ENCODE measurements at regions not wholly inside any gene's neighbourhood (a gene's known extent, or its start where the extent isn't known, plus 50 kb on each side); places are given as distances from the start of the nearest gene placed in this dataset.

GRCh38 chr12:39062266-39062996 is 157.0 kb upstream of the CPNE8 start:
- TF ChIP-seq, protein P1, sequence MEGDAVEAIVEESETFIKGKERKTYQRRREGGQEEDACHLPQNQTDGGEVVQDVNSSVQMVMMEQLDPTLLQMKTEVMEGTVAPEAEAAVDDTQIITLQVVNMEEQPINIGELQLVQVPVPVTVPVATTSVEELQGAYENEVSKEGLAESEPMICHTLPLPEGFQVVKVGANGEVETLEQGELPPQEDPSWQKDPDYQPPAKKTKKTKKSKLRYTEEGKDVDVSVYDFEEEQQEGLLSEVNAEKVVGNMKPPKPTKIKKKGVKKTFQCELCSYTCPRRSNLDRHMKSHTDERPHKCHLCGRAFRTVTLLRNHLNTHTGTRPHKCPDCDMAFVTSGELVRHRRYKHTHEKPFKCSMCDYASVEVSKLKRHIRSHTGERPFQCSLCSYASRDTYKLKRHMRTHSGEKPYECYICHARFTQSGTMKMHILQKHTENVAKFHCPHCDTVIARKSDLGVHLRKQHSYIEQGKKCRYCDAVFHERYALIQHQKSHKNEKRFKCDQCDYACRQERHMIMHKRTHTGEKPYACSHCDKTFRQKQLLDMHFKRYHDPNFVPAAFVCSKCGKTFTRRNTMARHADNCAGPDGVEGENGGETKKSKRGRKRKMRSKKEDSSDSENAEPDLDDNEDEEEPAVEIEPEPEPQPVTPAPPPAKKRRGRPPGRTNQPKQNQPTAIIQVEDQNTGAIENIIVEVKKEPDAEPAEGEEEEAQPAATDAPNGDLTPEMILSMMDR (IDR thresholded peaks at IDR 0.05 in 2 of 3, conservative IDR thresholded peaks at IDR 0.05 in 1 of 3; ENCODE audit: borderline replicate concordance in 1 of 3, insufficient read depth in 1 of 3, low read depth in 2 of 3, low read length in 2 of 3), result no peak
- TF ChIP-seq ZNF274 (IDR thresholded peaks at IDR 0.05; ENCODE audit: low read depth, low read length) (no peak), EGR1 (IDR thresholded peaks at IDR 0.05; ENCODE audit: low read depth) (no peak), YY1 (IDR thresholded peaks at IDR 0.05; ENCODE audit: extremely low read depth, insufficient replicate concordance, low read depth, low read length) (no peak), MAX (IDR thresholded peaks at IDR 0.05) (no peak), RAD21 (IDR thresholded peaks at IDR 0.05; ENCODE audit: low read depth) (no peak), EZH2 (IDR thresholded peaks at IDR 0.05) (no peak), SP1 (IDR thresholded peaks at IDR 0.05; ENCODE audit: low read depth) (no peak), POLR2A (IDR thresholded peaks at IDR 0.05; ENCODE audit: borderline replicate concordance, extremely low read depth, insufficient read depth, insufficient read length) (no peak), SRF (IDR thresholded peaks at IDR 0.05; ENCODE audit: low read depth) (no peak)
- TF ChIP-seq, protein P2, sequence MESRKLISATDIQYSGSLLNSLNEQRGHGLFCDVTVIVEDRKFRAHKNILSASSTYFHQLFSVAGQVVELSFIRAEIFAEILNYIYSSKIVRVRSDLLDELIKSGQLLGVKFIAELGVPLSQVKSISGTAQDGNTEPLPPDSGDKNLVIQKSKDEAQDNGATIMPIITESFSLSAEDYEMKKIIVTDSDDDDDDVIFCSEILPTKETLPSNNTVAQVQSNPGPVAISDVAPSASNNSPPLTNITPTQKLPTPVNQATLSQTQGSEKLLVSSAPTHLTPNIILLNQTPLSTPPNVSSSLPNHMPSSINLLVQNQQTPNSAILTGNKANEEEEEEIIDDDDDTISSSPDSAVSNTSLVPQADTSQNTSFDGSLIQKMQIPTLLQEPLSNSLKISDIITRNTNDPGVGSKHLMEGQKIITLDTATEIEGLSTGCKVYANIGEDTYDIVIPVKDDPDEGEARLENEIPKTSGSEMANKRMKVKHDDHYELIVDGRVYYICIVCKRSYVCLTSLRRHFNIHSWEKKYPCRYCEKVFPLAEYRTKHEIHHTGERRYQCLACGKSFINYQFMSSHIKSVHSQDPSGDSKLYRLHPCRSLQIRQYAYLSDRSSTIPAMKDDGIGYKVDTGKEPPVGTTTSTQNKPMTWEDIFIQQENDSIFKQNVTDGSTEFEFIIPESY (IDR thresholded peaks at IDR 0.05; ENCODE audit: extremely low read depth, insufficient replicate concordance, low read length), result no peak
